Smooth muscle cell (in vitro differentiated cells): ENCODE measurements at regions not wholly inside any gene's neighbourhood (a gene's known extent, or its start where the extent isn't known, plus 50 kb on each side); places are given as distances from the start of the nearest gene placed in this dataset.

Experiments
- DNase-seq: peaks from one replicate; lab custom pipeline; 2025; ENCODE audit not compliant: unreplicated experiment; lab: John Stamatoyannopoulos, UW
- H2AFZ ChIP-seq: fragments of 200-600 bp; sonication (generic); 2 replicates; pipeline ENCODE4 v1.6.0; 2016; ENCODE audit warnings: antibody characterized with exemption, low read depth, mild to moderate bottlenecking
- H3F3A ChIP-seq: fragments of 200-600 bp; sonication (generic); 2 replicates; pipeline ENCODE4 v1.6.0; 2017; ENCODE audit warnings: antibody characterized with exemption, low read depth
- H3K27ac ChIP-seq: fragments of 200-600 bp; sonication (generic); 2 replicates; pipeline ENCODE4 v1.5.1; 2016; ENCODE audit warnings: low read depth, mild to moderate bottlenecking
- H3K27me3 ChIP-seq: fragments of 200-600 bp; sonication (generic); 2 replicates; pipeline ENCODE4 v1.6.1; 2016; ENCODE audit warnings: low read depth, mild to moderate bottlenecking
- H3K36me3 ChIP-seq: fragments of 200-600 bp; sonication (generic); 2 replicates; pipeline ENCODE4 v1.5.1; 2016; ENCODE audit warnings: low read depth
- H3K4me1 ChIP-seq: fragments of 200-600 bp; sonication (generic); 2 replicates; pipeline ENCODE4 v1.5.1; 2016; ENCODE audit warnings: low read depth
- H3K4me2 ChIP-seq: fragments of 200-600 bp; sonication (generic); 2 replicates; pipeline ENCODE4 v1.6.0; 2016; ENCODE audit warnings: mild to moderate bottlenecking
- H3K4me3 ChIP-seq: fragments of 200-600 bp; sonication (generic); 2 replicates; pipeline ENCODE4 v1.5.1; 2016; ENCODE audit warnings: mild to moderate bottlenecking
- H3K79me2 ChIP-seq: fragments of 200-600 bp; sonication (generic); 2 replicates; pipeline ENCODE4 v1.6.0; 2016; ENCODE audit warnings: low read depth, mild to moderate bottlenecking
- H3K9ac ChIP-seq: fragments of 200-600 bp; sonication (generic); 2 replicates; pipeline ENCODE4 v1.6.0; 2016; ENCODE audit warnings: low read depth
- H3K9me3 ChIP-seq: fragments of 200-600 bp; sonication (generic); replicated peaks from 2 replicates; pipeline ENCODE4 v1.5.1; 2016; ENCODE audit warnings: low read depth
- H4K20me1 ChIP-seq: fragments of 200-600 bp; sonication (generic); 2 replicates; pipeline ENCODE4 v1.6.0; 2016; ENCODE audit warnings: low read depth
- CTCF ChIP-seq: fragments of 200-600 bp; sonication (generic); IDR thresholded peaks from 2 replicates; pipeline ENCODE4 v1.5.1; 2017; ENCODE audit warnings: borderline replicate concordance, mild to moderate bottlenecking, antibody characterized with exemption; ENCODE audit not compliant: insufficient read depth, poor library complexity, severe bottlenecking
- WGBS: methylation state at CpG from one replicate; pipeline ENCODE4 v1.1.7; 2016; ENCODE audit warnings: low lambda C conversion rate; 5-methylcytosine and 5-hydroxymethylcytosine counted together

GRCh38 chr3:18144571-18144970 lies 280.6 kb downstream of the SATB1 start:
- Histone ChIP-seq H4K20me1 (no peaks in the 10 kb centered on the region), H3K4me2 (no peak overlapping the region), H3K27me3 (no peaks in the 10 kb centered on the region), H3K9ac (no peak overlapping the region), H3K4me3 (no peak overlapping the region), H2AFZ (no peak overlapping the region), H3K27ac (no peak overlapping the region), H3K4me1 (no peaks in the 10 kb centered on the region), H3K9me3 (no peaks in the 10 kb centered on the region), H3K36me3 (no peaks in the 10 kb centered on the region), H3K79me2 (no peaks in the 10 kb centered on the region), H3F3A (no peaks in the 10 kb centered on the region)
- TF ChIP-seq CTCF: no peak
- DNase-seq: no peak

DNA sequence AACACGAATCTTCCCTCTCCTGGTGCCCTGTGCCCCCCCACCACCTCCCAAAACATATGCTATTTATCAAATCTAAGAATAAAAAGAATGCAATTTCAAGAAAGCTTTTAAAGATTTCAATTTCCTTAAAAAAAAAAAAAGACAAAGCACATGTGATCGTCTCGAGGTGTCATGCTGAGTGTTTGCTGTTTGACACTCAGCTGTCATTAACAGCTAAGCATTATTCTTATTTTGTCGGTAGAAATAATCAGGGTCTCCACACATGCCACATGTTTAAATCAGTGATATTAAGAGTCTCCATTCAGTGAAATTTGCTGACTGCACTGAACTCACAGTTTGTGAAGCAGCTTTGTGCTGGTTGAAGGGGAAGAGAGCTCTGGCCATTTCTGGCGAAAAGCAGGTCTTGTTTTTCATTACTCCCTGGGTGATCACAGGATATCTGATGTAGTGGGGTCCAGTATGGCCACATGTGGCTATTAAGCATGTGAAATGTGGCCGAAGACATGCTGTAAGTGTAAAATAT lies 281.8 kb downstream of the SATB1 start:
- Histone ChIP-seq H3K4me1 (no peaks in the 10 kb centered on the region), H3K36me3 (no peaks in the 10 kb centered on the region), H2AFZ (no peak overlapping the region), H3K4me3 (no peak overlapping the region), H3K9me3 (no peaks in the 10 kb centered on the region), H4K20me1 (no peaks in the 10 kb centered on the region), H3K27ac (no peak overlapping the region), H3K27me3 (no peaks in the 10 kb centered on the region), H3K4me2 (no peak overlapping the region), H3F3A (no peaks in the 10 kb centered on the region), H3K9ac (no peak overlapping the region), H3K79me2 (no peaks in the 10 kb centered on the region)
- DNase-seq: no peak
- WGBS: 86% methylated on average over 6 of the region's 6 CpGs
- no peak for TF ChIP-seq CTCF

DNA sequence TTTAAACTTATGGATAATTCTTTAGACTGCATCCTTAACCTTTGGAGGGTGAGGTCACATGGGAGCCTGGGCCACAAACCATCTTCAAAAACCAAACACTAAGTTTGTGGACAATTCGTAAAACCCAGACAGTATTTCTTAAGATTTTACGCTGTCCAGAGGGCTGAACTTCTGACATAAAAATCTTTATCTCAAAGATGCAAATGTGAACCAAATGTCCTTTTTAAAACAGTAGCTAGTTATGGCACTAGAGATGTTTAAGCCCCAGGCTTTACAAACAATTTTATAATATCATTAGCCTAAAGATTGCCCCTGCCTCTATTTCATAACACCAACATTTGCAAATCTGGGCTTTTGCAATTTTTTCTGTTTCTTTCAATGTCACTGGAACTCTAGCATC lies 287.2 kb downstream of the SATB1 start:
- Histone ChIP-seq H3K9me3 (no peaks in the 10 kb centered on the region), H3K4me1 (peaks cover 15% of the 10 kb centered on the region), H2AFZ (no peak overlapping the region), H3K27me3 (no peaks in the 10 kb centered on the region), H3F3A (no peaks in the 10 kb centered on the region), H3K27ac (no peak overlapping the region), H3K4me2 (no peak overlapping the region), H4K20me1 (no peaks in the 10 kb centered on the region), H3K9ac (no peak overlapping the region), H3K36me3 (no peaks in the 10 kb centered on the region), H3K4me3 (no peak overlapping the region), H3K79me2 (no peaks in the 10 kb centered on the region)
- no peak for DNase-seq
- TF ChIP-seq CTCF: no peak
- WGBS: 53% methylated on average over 2 of the region's 2 CpGs

- H3K27me3 ChIP-seq: no peaks in the 10 kb centered on the region
- peak overlapping the region; percentile 29 for H3K9ac ChIP-seq
- no peak overlapping the region for H2AFZ ChIP-seq
- H3F3A ChIP-seq: no peaks in the 10 kb centered on the region
- H3K9me3 ChIP-seq: no peaks in the 10 kb centered on the region
- no peaks in the 10 kb centered on the region for H3K36me3 ChIP-seq
- 77% methylated on average over 7 of the region's 7 CpGs for WGBS
- peak overlapping the region; percentile 36 for H3K4me2 ChIP-seq
- DNase-seq: no peak
- TF ChIP-seq CTCF: no peak
- peak overlapping the region; percentile 90 for H3K27ac ChIP-seq
- H4K20me1 ChIP-seq: no peaks in the 10 kb centered on the region
- H3K4me1 ChIP-seq: peaks cover 15% of the 10 kb centered on the region
- H3K4me3 ChIP-seq: no peak overlapping the region
- no peaks in the 10 kb centered on the region for H3K79me2 ChIP-seq
Measured at GRCh38 chr3:18135060-18135814, 289.9 kb downstream of the SATB1 start.
